ENCODE measurements at regions not wholly inside any gene's neighbourhood (a gene's known extent, or its start where the extent isn't known, plus 50 kb on each side); places are given as distances from the start of the nearest gene placed in this dataset.

DNA sequence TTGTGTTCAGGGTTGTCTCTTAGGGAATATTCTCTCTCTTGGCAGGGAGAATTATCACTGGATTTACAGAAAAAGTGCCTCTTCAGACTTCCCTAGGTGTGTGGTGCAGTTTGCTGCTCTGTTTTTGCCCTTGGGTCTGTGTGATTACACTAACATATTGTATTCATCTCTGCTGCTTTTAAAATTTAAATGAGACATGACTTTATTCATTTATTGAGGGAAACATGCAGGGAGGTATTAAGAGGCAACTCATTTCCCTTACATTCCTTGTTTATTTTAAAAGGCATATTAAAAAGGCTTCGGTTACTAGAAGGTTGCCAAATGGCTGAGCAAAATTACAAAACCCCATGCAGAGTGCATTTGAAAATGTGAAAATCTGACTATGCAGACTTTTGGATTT, 135.1 kb upstream of the GEMIN8 start:
- no peak overlapping the region for H3K23ac ChIP-seq (ENCODE audit: low read depth, low read length, poor library complexity)
- H4K8ac ChIP-seq (ENCODE audit: low read depth, low read length): no peak overlapping the region
- H3K4me2 ChIP-seq (ENCODE audit: insufficient read depth, low read length, poor library complexity, severe bottlenecking): no peak overlapping the region
- no CpG with 5 or more reads among the region's 1 CpG for WGBS, 2 donors (ENCODE audit: extremely low coverage in 2 of 2, insufficient read length in 2 of 2, insufficient replicate concordance in 1 of 2)
- DNase-seq (ENCODE audit: low spot score): no peak
- no peaks in the 10 kb centered on the region for H3K9me3 ChIP-seq (replicated peaks in 1 of 2; ENCODE audit: control insufficient read depth in 2 of 2, insufficient read depth in 1 of 2, low read depth in 1 of 2, low read length in 2 of 2)
- no peak overlapping the region for H3K4me3 ChIP-seq (ENCODE audit: low read length in 2 of 2)
- no peaks in the 10 kb centered on the region for H3K27me3 ChIP-seq (ENCODE audit: control insufficient read depth in 3 of 3, insufficient read depth in 3 of 3, low read depth in 1 of 3, low read length in 3 of 3)
- H3K79me1 ChIP-seq (ENCODE audit: low read depth, low read length): no peaks in the 10 kb centered on the region
- no peak overlapping the region for H3K4ac ChIP-seq (ENCODE audit: low read length)
- no peak overlapping the region for H4K91ac ChIP-seq (ENCODE audit: low read depth, low read length, poor library complexity)
- no peak overlapping the region for H3K18ac ChIP-seq (ENCODE audit: low read length)
- no peak overlapping the region for H3K9ac ChIP-seq (ENCODE audit: low read depth, low read length, poor library complexity)
- H2BK5ac ChIP-seq (ENCODE audit: low read length): no peak overlapping the region
- no peak overlapping the region for H3K14ac ChIP-seq (ENCODE audit: low read length)
- H2BK15ac ChIP-seq (ENCODE audit: low read length): no peak overlapping the region
- H2BK12ac ChIP-seq (ENCODE audit: low read length): no peak overlapping the region
- no peak overlapping the region for H2AFZ ChIP-seq (ENCODE audit: low read length)
- no peak overlapping the region for H2BK120ac ChIP-seq (ENCODE audit: low read depth, low read length)
- H3K4me1 ChIP-seq (ENCODE audit: control insufficient read depth in 2 of 2, insufficient read depth in 1 of 2, low read depth in 1 of 2, low read length in 2 of 2): no peaks in the 10 kb centered on the region
- H3K27ac ChIP-seq (replicated peaks; ENCODE audit: low read length): no peak overlapping the region
- no peaks in the 10 kb centered on the region for H3K36me3 ChIP-seq (replicated peaks in 1 of 2; ENCODE audit: control insufficient read depth in 2 of 2, insufficient read depth in 2 of 2, low read length in 2 of 2)
- no peak overlapping the region for H2AK5ac ChIP-seq (ENCODE audit: low read depth, low read length)

DNA sequence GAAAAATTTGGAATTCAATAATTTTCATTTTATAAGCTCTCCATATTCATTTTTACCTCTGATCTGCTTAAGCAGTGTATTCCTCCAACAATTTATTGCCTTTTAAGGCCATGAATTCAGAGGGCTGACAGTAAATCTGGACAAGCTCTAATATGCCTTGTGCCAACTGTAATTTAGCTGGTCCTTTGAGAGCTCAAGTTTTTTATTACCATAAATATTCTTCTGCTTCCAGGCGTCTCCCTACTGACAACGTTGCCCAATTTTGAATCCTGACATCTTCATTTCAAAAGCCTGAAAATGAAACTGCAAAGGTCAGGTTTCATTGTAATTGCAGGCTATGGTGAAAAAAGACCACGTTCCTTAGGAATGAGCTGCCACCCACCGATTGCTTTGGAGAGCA, 95.8 kb upstream of the GEMIN8 start:
- WGBS, 2 donors (ENCODE audit: extremely low coverage in 2 of 2, insufficient read length in 2 of 2, insufficient replicate concordance in 1 of 2): no CpG with 5 or more reads among the region's 4 CpGs
- Histone ChIP-seq H3K18ac (ENCODE audit: low read length) (no peak overlapping the region), H3K79me1 (ENCODE audit: low read depth, low read length) (no peaks in the 10 kb centered on the region), H2AFZ (ENCODE audit: low read length) (no peak overlapping the region), H3K27me3 (ENCODE audit: control insufficient read depth in 3 of 3, insufficient read depth in 3 of 3, low read depth in 1 of 3, low read length in 3 of 3) (peaks cover 0 to 6% (median 0%) of the 10 kb centered on the region in 3 experiments), H4K8ac (ENCODE audit: low read depth, low read length) (no peak overlapping the region), H3K27ac (replicated peaks; ENCODE audit: low read length) (no peak overlapping the region), H3K14ac (ENCODE audit: low read length) (no peak overlapping the region), H3K4ac (ENCODE audit: low read length) (no peak overlapping the region), H2BK12ac (ENCODE audit: low read length) (no peak overlapping the region), H3K4me3 (ENCODE audit: low read length in 2 of 2) (no peak overlapping the region), H4K91ac (ENCODE audit: low read depth, low read length, poor library complexity) (no peak overlapping the region), H3K9me3 (replicated peaks in 1 of 2; ENCODE audit: control insufficient read depth in 2 of 2, insufficient read depth in 1 of 2, low read depth in 1 of 2, low read length in 2 of 2) (no peaks in the 10 kb centered on the region), H3K23ac (ENCODE audit: low read depth, low read length, poor library complexity) (no peak overlapping the region), H3K4me1 (ENCODE audit: control insufficient read depth in 2 of 2, insufficient read depth in 1 of 2, low read depth in 1 of 2, low read length in 2 of 2) (no peaks in the 10 kb centered on the region), H3K4me2 (ENCODE audit: insufficient read depth, low read length, poor library complexity, severe bottlenecking) (no peak overlapping the region), H3K9ac (ENCODE audit: low read depth, low read length, poor library complexity) (no peak overlapping the region), H2AK5ac (ENCODE audit: low read depth, low read length) (no peak overlapping the region), H2BK15ac (ENCODE audit: low read length) (no peak overlapping the region), H2BK5ac (ENCODE audit: low read length) (no peak overlapping the region), H3K36me3 (replicated peaks in 1 of 2; ENCODE audit: control insufficient read depth in 2 of 2, insufficient read depth in 2 of 2, low read length in 2 of 2) (no peaks in the 10 kb centered on the region), H2BK120ac (ENCODE audit: low read depth, low read length) (no peak overlapping the region)
- DNase-seq (ENCODE audit: low spot score): no peak

DNA sequence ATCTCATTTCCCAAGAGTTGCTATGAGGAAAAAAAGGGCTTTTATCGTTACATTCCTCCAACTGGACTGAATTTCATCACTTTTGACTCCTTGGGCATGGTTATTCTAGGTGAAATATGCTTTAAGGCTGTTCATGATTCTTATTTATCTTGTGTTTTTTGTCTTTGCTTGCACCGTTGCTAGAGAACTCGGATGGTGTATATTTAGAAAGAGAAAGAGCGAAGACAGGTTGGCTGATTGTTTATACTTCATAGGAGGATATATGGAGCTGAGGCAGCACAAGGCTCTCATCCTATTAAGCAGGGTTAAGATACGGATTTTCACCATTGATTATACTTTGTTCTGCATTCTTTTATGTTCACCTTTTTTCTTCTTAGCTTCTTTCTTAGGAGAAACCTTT, 94.9 kb upstream of the GEMIN8 start:
- Histone ChIP-seq H3K18ac (ENCODE audit: low read length) (no peak overlapping the region), H3K14ac (ENCODE audit: low read length) (no peak overlapping the region), H2BK120ac (ENCODE audit: low read depth, low read length) (no peak overlapping the region), H3K4me1 (ENCODE audit: control insufficient read depth in 2 of 2, insufficient read depth in 1 of 2, low read depth in 1 of 2, low read length in 2 of 2) (no peaks in the 10 kb centered on the region), H2BK15ac (ENCODE audit: low read length) (no peak overlapping the region), H3K27me3 (ENCODE audit: control insufficient read depth in 3 of 3, insufficient read depth in 3 of 3, low read depth in 1 of 3, low read length in 3 of 3) (peaks cover 0 to 6% (median 0%) of the 10 kb centered on the region in 3 experiments), H2AFZ (ENCODE audit: low read length) (no peak overlapping the region), H3K23ac (ENCODE audit: low read depth, low read length, poor library complexity) (no peak overlapping the region), H3K27ac (replicated peaks; ENCODE audit: low read length) (no peak overlapping the region), H3K36me3 (replicated peaks in 1 of 2; ENCODE audit: control insufficient read depth in 2 of 2, insufficient read depth in 2 of 2, low read length in 2 of 2) (no peaks in the 10 kb centered on the region), H4K8ac (ENCODE audit: low read depth, low read length) (no peak overlapping the region), H3K9ac (ENCODE audit: low read depth, low read length, poor library complexity) (no peak overlapping the region), H2BK5ac (ENCODE audit: low read length) (no peak overlapping the region), H3K4me3 (ENCODE audit: low read length in 2 of 2) (no peak overlapping the region), H3K4ac (ENCODE audit: low read length) (no peak overlapping the region), H3K9me3 (replicated peaks in 1 of 2; ENCODE audit: control insufficient read depth in 2 of 2, insufficient read depth in 1 of 2, low read depth in 1 of 2, low read length in 2 of 2) (no peaks in the 10 kb centered on the region), H3K79me1 (ENCODE audit: low read depth, low read length) (no peaks in the 10 kb centered on the region), H2BK12ac (ENCODE audit: low read length) (no peak overlapping the region), H3K4me2 (ENCODE audit: insufficient read depth, low read length, poor library complexity, severe bottlenecking) (no peak overlapping the region), H4K91ac (ENCODE audit: low read depth, low read length, poor library complexity) (no peak overlapping the region), H2AK5ac (ENCODE audit: low read depth, low read length) (no peak overlapping the region)
- DNase-seq (ENCODE audit: low spot score): no peak
- no CpG with 5 or more reads among the region's 5 CpGs for WGBS, 2 donors (ENCODE audit: extremely low coverage in 2 of 2, insufficient read length in 2 of 2, insufficient replicate concordance in 1 of 2)

DNA sequence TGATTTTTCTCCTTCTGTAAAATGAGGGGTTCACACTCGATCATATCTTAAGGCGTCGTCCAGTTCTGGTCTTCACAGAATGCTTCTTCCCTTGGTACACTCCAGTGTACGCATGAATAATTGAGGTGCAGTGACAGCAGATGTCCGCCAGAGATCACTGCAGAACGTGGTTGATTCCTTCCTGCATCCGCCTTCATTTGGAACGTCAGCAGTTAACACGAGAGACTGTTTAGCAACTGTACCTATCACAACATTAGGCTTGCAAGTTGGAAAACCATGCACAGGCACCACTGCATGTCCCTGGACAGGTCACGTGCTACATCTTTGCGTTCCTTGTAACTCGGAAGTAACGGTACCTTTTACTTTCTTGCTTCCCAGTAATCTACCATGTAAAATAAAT, 66.0 kb upstream of the GEMIN8 start:
- Histone ChIP-seq H3K9me3 (replicated peaks in 1 of 2; ENCODE audit: control insufficient read depth in 2 of 2, insufficient read depth in 1 of 2, low read depth in 1 of 2, low read length in 2 of 2) (no peaks in the 10 kb centered on the region), H2BK12ac (ENCODE audit: low read length) (no peak overlapping the region), H3K79me1 (ENCODE audit: low read depth, low read length) (no peaks in the 10 kb centered on the region), H4K8ac (ENCODE audit: low read depth, low read length) (no peak overlapping the region), H3K27ac (replicated peaks; ENCODE audit: low read length) (no peak overlapping the region), H3K18ac (ENCODE audit: low read length) (no peak overlapping the region), H2BK15ac (ENCODE audit: low read length) (no peak overlapping the region), H2AK5ac (ENCODE audit: low read depth, low read length) (no peak overlapping the region), H3K4ac (ENCODE audit: low read length) (no peak overlapping the region), H3K23ac (ENCODE audit: low read depth, low read length, poor library complexity) (no peak overlapping the region), H2BK5ac (ENCODE audit: low read length) (no peak overlapping the region), H3K14ac (ENCODE audit: low read length) (no peak overlapping the region), H2AFZ (ENCODE audit: low read length) (no peak overlapping the region), H3K36me3 (replicated peaks in 1 of 2; ENCODE audit: control insufficient read depth in 2 of 2, insufficient read depth in 2 of 2, low read length in 2 of 2) (no peaks in the 10 kb centered on the region), H3K9ac (ENCODE audit: low read depth, low read length, poor library complexity) (no peak overlapping the region), H3K4me2 (ENCODE audit: insufficient read depth, low read length, poor library complexity, severe bottlenecking) (no peak overlapping the region), H3K4me3 (ENCODE audit: low read length in 2 of 2) (no peak overlapping the region), H2BK120ac (ENCODE audit: low read depth, low read length) (no peak overlapping the region), H3K4me1 (ENCODE audit: control insufficient read depth in 2 of 2, insufficient read depth in 1 of 2, low read depth in 1 of 2, low read length in 2 of 2) (no peaks in the 10 kb centered on the region), H4K91ac (ENCODE audit: low read depth, low read length, poor library complexity) (no peak overlapping the region), H3K27me3 (ENCODE audit: control insufficient read depth in 3 of 3, insufficient read depth in 3 of 3, low read depth in 1 of 3, low read length in 3 of 3) (no peaks in the 10 kb centered on the region)
- no CpG with 5 or more reads among the region's 13 CpGs for WGBS, 2 donors (ENCODE audit: extremely low coverage in 2 of 2, insufficient read length in 2 of 2, insufficient replicate concordance in 1 of 2)
- peak; percentile 39 for DNase-seq (ENCODE audit: low spot score)
